ENCODE measurements at regions not wholly inside any gene's neighbourhood (a gene's known extent, or its start where the extent isn't known, plus 50 kb on each side); places are given as distances from the start of the nearest gene placed in this dataset.

DNA sequence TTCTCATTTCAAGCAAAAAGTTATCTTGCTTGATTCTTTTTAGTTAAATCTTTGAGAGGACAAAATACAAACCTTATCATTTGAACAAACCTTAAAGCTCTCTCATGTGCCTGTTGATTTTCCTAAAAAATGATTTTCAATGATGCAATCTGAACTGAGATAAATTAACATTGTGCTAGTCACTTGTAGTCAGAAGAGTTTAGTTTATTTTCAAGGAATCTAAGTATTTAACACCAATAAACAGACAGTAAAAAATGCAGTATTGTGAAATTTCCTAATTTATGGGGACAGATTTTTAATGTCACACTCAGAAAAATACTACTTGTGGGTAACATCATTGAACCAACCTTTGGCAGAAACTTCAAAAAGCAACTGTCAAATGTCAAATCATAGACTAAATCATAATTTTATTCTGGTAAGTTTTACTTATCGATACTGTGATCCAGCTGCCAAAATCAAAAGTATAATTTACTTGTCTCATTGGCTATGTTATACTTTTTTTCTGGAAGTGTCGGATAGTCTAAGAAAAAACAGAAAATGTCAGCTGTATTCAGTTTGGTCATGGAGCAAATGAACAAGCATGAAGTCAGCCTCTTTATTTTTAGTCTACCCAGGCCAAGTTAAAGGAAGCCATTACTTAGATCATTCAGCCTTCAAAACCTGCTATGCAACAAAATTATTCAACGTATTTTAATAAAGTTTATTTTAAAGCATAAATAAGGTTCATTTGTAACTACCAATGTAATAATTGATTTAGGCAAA, 52.4 kb upstream of the FNDC3B start:
- Histone ChIP-seq H2AK5ac (ENCODE audit: low read depth, low read length) (no peak overlapping the region), H2BK5ac (ENCODE audit: low read depth, low read length) (no peak overlapping the region), H3K79me1 (ENCODE audit: low read depth, low read length) (no peaks in the 10 kb centered on the region), H4K8ac (ENCODE audit: extremely low read depth, insufficient read depth, low read length) (no peak overlapping the region), H3K9me3 (ENCODE audit: insufficient read depth in 2 of 2, low read depth in 1 of 2, low read length in 1 of 2) (no peaks in the 10 kb centered on the region), H3K27me3 (replicated peaks in 1 of 4; ENCODE audit: control insufficient read depth in 3 of 4, extremely low read depth in 1 of 4, insufficient read depth in 3 of 4, low read length in 3 of 4) (no peaks in the 10 kb centered on the region), H2BK20ac (ENCODE audit: low read length) (no peak overlapping the region), H3K14ac (ENCODE audit: insufficient read length) (no peak overlapping the region), H3K56ac (replicated peaks; ENCODE audit: insufficient read length, low read depth, low read length) (no peak overlapping the region), H3K4me2 (ENCODE audit: insufficient read depth in 1 of 2, low read depth in 2 of 2, low read length in 2 of 2) (no peak overlapping the region), H2AFZ (ENCODE audit: low read length) (no peak overlapping the region; the same call in 1 of the 2 replicates), H4K20me1 (replicated peaks in 1 of 2; ENCODE audit: control insufficient read depth in 1 of 2, insufficient read depth in 2 of 2, low read length in 2 of 2) (no peaks in the 10 kb centered on the region), H2BK15ac (ENCODE audit: low read length) (no peak overlapping the region), H4K5ac (ENCODE audit: insufficient read length, low read depth, low read length) (no peak overlapping the region), H3K79me2 (ENCODE audit: control insufficient read depth in 1 of 2, insufficient read depth in 2 of 2, low read length in 2 of 2) (no peaks in the 10 kb centered on the region), H4K91ac (replicated peaks; ENCODE audit: insufficient read length, low read length) (no peak overlapping the region), H3K4me3 (ENCODE audit: extremely low read depth in 1 of 4, insufficient read depth in 2 of 4, low read depth in 3 of 4, low read length in 4 of 4) (no peak overlapping the region), H3K23me2 (ENCODE audit: low read depth, low read length) (no peaks in the 10 kb centered on the region), H2BK120ac (replicated peaks; ENCODE audit: low read depth, low read length) (no peak overlapping the region), H3K18ac (ENCODE audit: extremely low read depth, low read length) (no peak overlapping the region), H3K27ac (ENCODE audit: low read depth, low read length) (no peak overlapping the region), H3K9ac (replicated peaks in 1 of 4; ENCODE audit: extremely low read depth in 1 of 4, low read depth in 3 of 4, low read length in 3 of 4) (no peak overlapping the region), H3K4ac (replicated peaks; ENCODE audit: insufficient read length, low read depth, low read length) (no peak overlapping the region), H2BK12ac (ENCODE audit: low read depth, low read length) (no peak overlapping the region), H3K23ac (ENCODE audit: insufficient read length) (no peak overlapping the region), H3K4me1 (replicated peaks in 1 of 4; ENCODE audit: control insufficient read depth in 3 of 4, insufficient read depth in 4 of 4, low read length in 3 of 4) (no peaks in the 10 kb centered on the region), H3K36me3 (ENCODE audit: control insufficient read depth in 2 of 4, insufficient read depth in 4 of 4, low read length in 3 of 4) (no peaks in the 10 kb centered on the region)
- no peak for DNase-seq (ENCODE audit: low read depth in 1 of 2, low spot score in 2 of 2)
- no peak for FAIRE-seq
- ChIA-PET CTCF (ENCODE audit: partially characterized antibody) (no interaction called here), POLR2A (ENCODE audit: partially characterized antibody) (no interaction called here)
- TF ChIP-seq SUZ12 (IDR thresholded peaks at IDR 0.05; ENCODE audit: low read length), result no peak
- TF ChIP-seq TAF7 (optimal IDR thresholded peaks at IDR 0.05; ENCODE audit: borderline replicate concordance, low read depth, low read length), result no peak
- TF ChIP-seq BCL11A (IDR thresholded peaks at IDR 0.05; ENCODE audit: low read depth in 2 of 2, low read length in 2 of 2), result no peak
- no peak for TF ChIP-seq KDM4A (IDR thresholded peaks at IDR 0.05; ENCODE audit: low read depth, low read length, severe bottlenecking)
- TF ChIP-seq SIX5 (IDR thresholded peaks at IDR 0.05; ENCODE audit: low read depth, low read length), result no peak
- TF ChIP-seq GABPA (IDR thresholded peaks at IDR 0.05; ENCODE audit: borderline replicate concordance, insufficient read depth, low read length), result no peak
- TF ChIP-seq KDM1A (IDR thresholded peaks at IDR 0.05; ENCODE audit: borderline replicate concordance, low read length), result no peak
- no peak for TF ChIP-seq POLR2AphosphoS5 (IDR thresholded peaks at IDR 0.05; ENCODE audit: low read depth, low read length)
- no peak for TF ChIP-seq EZH2 (IDR thresholded peaks at IDR 0.05; ENCODE audit: low read depth, low read length, severe bottlenecking)
- TF ChIP-seq, protein P1, sequence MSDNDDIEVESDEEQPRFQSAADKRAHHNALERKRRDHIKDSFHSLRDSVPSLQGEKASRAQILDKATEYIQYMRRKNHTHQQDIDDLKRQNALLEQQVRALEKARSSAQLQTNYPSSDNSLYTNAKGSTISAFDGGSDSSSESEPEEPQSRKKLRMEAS (IDR thresholded peaks at IDR 0.05), result no peak
- no peak for TF ChIP-seq SAP30 (IDR thresholded peaks at IDR 0.05; ENCODE audit: insufficient read depth, insufficient replicate concordance, low read length)
- WGBS, 2 experiments (ENCODE audit: extremely low coverage in 1 of 2, insufficient coverage in 1 of 2, insufficient read length in 1 of 2, insufficient replicate concordance in 2 of 2, low coverage in 1 of 2, low lambda C conversion rate in 2 of 2, missing lambda C conversion rate in 1 of 2), result 82% methylated on average over 3 of the region's 3 CpGs; no CpG with 5 or more reads in 1 of the 2 experiments

Measured in H1 (cell line).